ENCODE measurements at regions not wholly inside any gene's neighbourhood (a gene's known extent, or its start where the extent isn't known, plus 50 kb on each side); places are given as distances from the start of the nearest gene placed in this dataset.

- TF ChIP-seq CEBPB (IDR thresholded peaks at IDR 0.05; ENCODE audit: low read depth): no peak
- TF ChIP-seq ZBTB33 (IDR thresholded peaks at IDR 0.05; ENCODE audit: extremely low read depth, insufficient replicate concordance, low read length): no peak
- no peak for TF ChIP-seq CTCF (IDR thresholded peaks at IDR 0.05 in 2 of 3, conservative IDR thresholded peaks at IDR 0.05 in 1 of 3; ENCODE audit: borderline replicate concordance in 1 of 3, insufficient read depth in 1 of 3, low read depth in 2 of 3, low read length in 2 of 3)
- no peak for TF ChIP-seq POLR2AphosphoS5 (IDR thresholded peaks at IDR 0.05; ENCODE audit: low read depth, low read length)
- TF ChIP-seq POLR2A (IDR thresholded peaks at IDR 0.05; ENCODE audit: borderline replicate concordance, extremely low read depth, insufficient read depth, insufficient read length): no peak
- TF ChIP-seq SP1 (IDR thresholded peaks at IDR 0.05; ENCODE audit: low read depth): no peak
- TF ChIP-seq MAX (IDR thresholded peaks at IDR 0.05): no peak
These were observed 115.9 kb downstream of the RFC3 start for GRCh38 chr13:33933810-33934209.
